OCI-LY1 (cell line): ENCODE measurements at regions not wholly inside any gene's neighbourhood (a gene's known extent, or its start where the extent isn't known, plus 50 kb on each side); places are given as distances from the start of the nearest gene placed in this dataset.

Experiments used
- H2AFZ ChIP-seq: fragments of 200-600 bp; sonication (generic), shearing (Covaris generic); 2 replicates; pipeline ENCODE4 v1.6.0; 2014; ENCODE audit warnings: antibody characterized with exemption, mild to moderate bottlenecking, low read length
- H3F3A ChIP-seq: fragments of 200-600 bp; sonication (generic), shearing (Covaris generic); 2 replicates; pipeline ENCODE4 v1.6.0; 2014; ENCODE audit warnings: mild to moderate bottlenecking, antibody characterized with exemption, low read length, moderate library complexity; ENCODE audit not compliant: insufficient read depth
- H3K27ac ChIP-seq: fragments of 200-600 bp; sonication (generic); 2 replicates; pipeline ENCODE4 v1.5.1; 2014; ENCODE audit warnings: low read length, mixed run types, mild to moderate bottlenecking, low read depth; ENCODE audit not compliant: poor library complexity, severe bottlenecking
- H3K27me3 ChIP-seq: fragments of 200-600 bp; sonication (generic); 2 replicates; pipeline ENCODE4 v1.6.0; 2014; ENCODE audit warnings: antibody characterized with exemption, mild to moderate bottlenecking, low read length, moderate library complexity; ENCODE audit not compliant: insufficient read depth
- H3K36me3 ChIP-seq: fragments of 200-600 bp; sonication (generic); 2 replicates; pipeline ENCODE4 v1.6.1; 2014; ENCODE audit warnings: mild to moderate bottlenecking, antibody characterized with exemption, low read length, moderate library complexity, mixed read lengths; ENCODE audit not compliant: insufficient read depth
- H3K4me1 ChIP-seq: fragments of 200-600 bp; sonication (generic); 2 replicates; pipeline ENCODE4 v1.5.1; 2014; ENCODE audit warnings: mild to moderate bottlenecking, low read length, moderate library complexity; ENCODE audit not compliant: insufficient read depth, severe bottlenecking
- H3K4me2 ChIP-seq: fragments of 200-600 bp; sonication (generic), shearing (Covaris generic); 2 replicates; pipeline ENCODE4 v1.6.1; 2014; ENCODE audit warnings: low read length
- H3K4me3 ChIP-seq: fragments of 200-600 bp; sonication (generic); 2 replicates; pipeline ENCODE4 v1.5.1; 2014; ENCODE audit warnings: low read length, low read depth, mild to moderate bottlenecking, mixed read lengths; ENCODE audit not compliant: poor library complexity, severe bottlenecking
- H3K79me2 ChIP-seq: fragments of 200-600 bp; shearing (Covaris generic); 2 replicates; pipeline ENCODE4 v1.6.1; 2016; ENCODE audit warnings: mixed run types, low read length, mixed read lengths; ENCODE audit not compliant: insufficient read depth
- H3K9ac ChIP-seq: fragments of 200-600 bp; sonication (generic), shearing (Covaris generic); 2 replicates; pipeline ENCODE4 v1.6.1; 2014; ENCODE audit warnings: mild to moderate bottlenecking, low read length, mixed read lengths
- H3K9me2 ChIP-seq: fragments of 200-600 bp; sonication (generic), shearing (Covaris generic); 2 replicates; pipeline ENCODE4 v1.6.1; 2014; ENCODE audit warnings: low read depth, mild to moderate bottlenecking, low read length, mixed read lengths
- H3K9me3 ChIP-seq: fragments of 200-600 bp; shearing (Covaris generic); 2 replicates; pipeline ENCODE4 v1.6.1; 2014; ENCODE audit warnings: low read length, mixed read lengths
- H4K20me1 ChIP-seq: fragments of 200-600 bp; sonication (generic), shearing (Covaris generic); 2 replicates; pipeline ENCODE4 v1.6.0; 2016; ENCODE audit warnings: mild to moderate bottlenecking, low read length; ENCODE audit not compliant: insufficient read depth
- EZH2 ChIP-seq: fragments of 200-600 bp; sonication (generic), shearing (Covaris generic); IDR thresholded peaks from 2 replicates; pipeline ENCODE4 v1.8.0; 2017; ENCODE audit warnings: borderline replicate concordance, mixed run types, mild to moderate bottlenecking, antibody characterized with exemption, low read length, moderate library complexity, mixed read lengths
- TF ChIP-seq, protein P1 (sequence below): fragments of 200-600 bp; sonication (generic), shearing (Covaris generic); IDR thresholded peaks from 2 replicates; pipeline ENCODE4 v1.5.1; 2017; ENCODE audit warnings: mild to moderate bottlenecking, antibody characterized with exemption, low read length, moderate library complexity, mixed read lengths

DNA sequence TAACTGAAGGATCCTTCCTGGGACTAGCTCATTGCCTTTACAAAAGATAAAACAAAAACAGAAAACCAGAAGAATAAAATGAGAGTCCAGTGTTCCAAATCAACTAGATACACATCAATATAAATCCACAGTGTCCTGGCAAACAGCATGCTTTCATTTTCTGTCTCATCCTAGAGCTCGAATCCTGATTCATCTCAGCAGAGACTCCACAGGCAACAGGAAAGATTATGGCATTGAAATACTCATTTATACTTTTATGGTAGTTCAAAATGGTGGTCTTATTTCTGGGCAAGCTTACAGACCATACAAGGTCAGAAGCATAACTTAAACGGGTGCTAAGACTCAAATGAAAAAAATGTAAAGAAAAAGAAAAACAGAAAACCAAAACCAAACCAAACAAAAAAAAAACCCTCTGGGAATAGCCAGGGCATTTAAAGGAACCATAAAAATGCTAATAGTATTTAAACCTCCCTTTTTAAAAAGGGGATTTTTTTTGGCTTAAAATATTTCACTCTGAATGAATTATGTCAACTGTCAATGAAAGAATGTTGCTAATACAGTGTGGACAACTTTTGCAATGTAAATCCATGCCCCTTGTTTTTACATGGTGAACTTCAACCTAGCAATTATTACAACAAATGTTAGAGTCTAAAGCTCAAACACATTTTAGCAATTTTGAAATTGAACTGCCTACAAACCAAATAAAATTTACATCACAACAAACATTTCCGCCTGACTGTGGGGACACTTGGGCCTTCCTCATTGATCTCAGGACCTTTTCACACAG is 57.9 kb downstream of the GPR101 start:
- H3K27ac ChIP-seq: no peak overlapping the region
- no peak overlapping the region for H3K4me2 ChIP-seq
- H4K20me1 ChIP-seq: no peaks in the 10 kb centered on the region
- no peaks in the 10 kb centered on the region for H3K79me2 ChIP-seq
- H3K4me1 ChIP-seq: no peaks in the 10 kb centered on the region
- H3K4me3 ChIP-seq: no peak overlapping the region
- H3K9me3 ChIP-seq: no peaks in the 10 kb centered on the region
- no peaks in the 10 kb centered on the region for H3K27me3 ChIP-seq
- no peak for TF ChIP-seq EZH2
- TF ChIP-seq, protein P1, sequence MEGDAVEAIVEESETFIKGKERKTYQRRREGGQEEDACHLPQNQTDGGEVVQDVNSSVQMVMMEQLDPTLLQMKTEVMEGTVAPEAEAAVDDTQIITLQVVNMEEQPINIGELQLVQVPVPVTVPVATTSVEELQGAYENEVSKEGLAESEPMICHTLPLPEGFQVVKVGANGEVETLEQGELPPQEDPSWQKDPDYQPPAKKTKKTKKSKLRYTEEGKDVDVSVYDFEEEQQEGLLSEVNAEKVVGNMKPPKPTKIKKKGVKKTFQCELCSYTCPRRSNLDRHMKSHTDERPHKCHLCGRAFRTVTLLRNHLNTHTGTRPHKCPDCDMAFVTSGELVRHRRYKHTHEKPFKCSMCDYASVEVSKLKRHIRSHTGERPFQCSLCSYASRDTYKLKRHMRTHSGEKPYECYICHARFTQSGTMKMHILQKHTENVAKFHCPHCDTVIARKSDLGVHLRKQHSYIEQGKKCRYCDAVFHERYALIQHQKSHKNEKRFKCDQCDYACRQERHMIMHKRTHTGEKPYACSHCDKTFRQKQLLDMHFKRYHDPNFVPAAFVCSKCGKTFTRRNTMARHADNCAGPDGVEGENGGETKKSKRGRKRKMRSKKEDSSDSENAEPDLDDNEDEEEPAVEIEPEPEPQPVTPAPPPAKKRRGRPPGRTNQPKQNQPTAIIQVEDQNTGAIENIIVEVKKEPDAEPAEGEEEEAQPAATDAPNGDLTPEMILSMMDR: no peak
- no peaks in the 10 kb centered on the region for H3F3A ChIP-seq
- H3K9me2 ChIP-seq: no peaks in the 10 kb centered on the region
- H2AFZ ChIP-seq: no peak overlapping the region
- no peak overlapping the region for H3K9ac ChIP-seq
- no peaks in the 10 kb centered on the region for H3K36me3 ChIP-seq

DNA sequence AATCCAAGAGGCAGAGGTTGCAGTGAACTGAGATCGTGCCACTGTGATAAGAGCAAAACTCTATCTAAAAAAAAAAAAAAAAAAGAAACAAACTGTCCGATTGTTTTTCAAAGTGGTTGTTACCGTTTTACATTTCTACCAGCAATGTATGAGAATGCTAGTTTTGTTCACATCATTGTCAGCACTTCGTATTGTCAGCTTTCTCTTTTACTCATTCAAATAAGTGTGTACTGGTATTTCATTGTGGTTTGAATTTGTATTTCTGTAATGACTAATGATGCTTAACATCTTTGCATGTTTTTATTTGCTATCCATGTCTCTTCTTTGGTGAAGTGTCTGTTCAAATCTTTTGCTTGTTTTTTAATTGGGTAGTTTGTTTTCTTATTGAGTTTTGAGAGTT is 65.8 kb downstream of the GPR101 start:
- H3K27ac ChIP-seq: no peak overlapping the region
- no peak overlapping the region for H3K9ac ChIP-seq
- no peaks in the 10 kb centered on the region for H3K79me2 ChIP-seq
- no peaks in the 10 kb centered on the region for H3K27me3 ChIP-seq
- H3F3A ChIP-seq: no peaks in the 10 kb centered on the region
- no peaks in the 10 kb centered on the region for H3K9me2 ChIP-seq
- TF ChIP-seq, protein P1: no peak
- no peak for TF ChIP-seq EZH2
- H3K4me3 ChIP-seq: no peak overlapping the region
- no peaks in the 10 kb centered on the region for H3K36me3 ChIP-seq
- H3K9me3 ChIP-seq: no peaks in the 10 kb centered on the region
- H2AFZ ChIP-seq: no peak overlapping the region
- H3K4me2 ChIP-seq: no peak overlapping the region
- H4K20me1 ChIP-seq: no peaks in the 10 kb centered on the region
- H3K4me1 ChIP-seq: no peaks in the 10 kb centered on the region

DNA sequence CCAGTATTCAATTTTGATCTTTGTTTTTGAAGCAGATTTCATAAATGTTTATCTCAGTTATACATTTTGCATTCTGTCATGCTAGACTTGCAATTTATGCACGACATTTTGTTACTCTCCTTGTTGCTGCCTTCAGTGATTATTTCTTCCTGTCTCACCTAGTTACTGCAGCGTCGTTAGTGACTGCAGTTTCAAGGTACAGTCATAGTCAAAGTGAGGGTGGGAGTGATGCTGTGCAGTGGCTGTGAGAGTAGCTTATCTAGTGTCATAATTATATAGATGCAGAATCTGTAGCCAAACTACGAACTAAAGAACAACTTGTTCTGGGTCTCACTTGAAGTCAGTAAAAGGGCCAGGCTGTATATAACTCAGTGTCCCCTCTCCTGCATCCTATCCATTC is 69.8 kb downstream of the GPR101 start:
- no peak for TF ChIP-seq EZH2
- TF ChIP-seq, protein P1: no peak
- H3K4me3 ChIP-seq: no peak overlapping the region
- H2AFZ ChIP-seq: no peak overlapping the region
- H3K27me3 ChIP-seq: no peaks in the 10 kb centered on the region
- no peak overlapping the region for H3K4me2 ChIP-seq
- no peaks in the 10 kb centered on the region for H3K4me1 ChIP-seq
- no peaks in the 10 kb centered on the region for H3K9me3 ChIP-seq
- no peaks in the 10 kb centered on the region for H3K36me3 ChIP-seq
- no peaks in the 10 kb centered on the region for H3K9me2 ChIP-seq
- H3K79me2 ChIP-seq: no peaks in the 10 kb centered on the region
- no peak overlapping the region for H3K27ac ChIP-seq
- H4K20me1 ChIP-seq: no peaks in the 10 kb centered on the region
- no peak overlapping the region for H3K9ac ChIP-seq
- no peaks in the 10 kb centered on the region for H3F3A ChIP-seq
